ENCODE measurements at regions not wholly inside any gene's neighbourhood (a gene's known extent, or its start where the extent isn't known, plus 50 kb on each side); places are given as distances from the start of the nearest gene placed in this dataset.

GRCh38 chr2:35787302-35788031, 568.1 kb upstream of the CRIM1 start:
- BruUV-seq (replicated peaks), result no TSS peak
- CTCF ChIA-PET (ENCODE audit: unreplicated experiment), result no interaction called here
- H4K20me1 ChIP-seq (ENCODE audit: insufficient read depth, low read length), result no peaks in the 10 kb centered on the region

GRCh38 chr2:35785564-35785963, 570.0 kb upstream of the CRIM1 start:
- POLR2A ChIA-PET, result interaction anchor here (1.4 kb wide), 1 partner anchor 8 kb away, joined by 7 read pairs; no protein-coding TSS in a partner anchor
- no peak for DNase-seq (ENCODE audit: low spot score)
- no TSS peak for BruUV-seq (replicated peaks)
- Histone ChIP-seq H3K9me3 (ENCODE audit: low read length) (no peaks in the 10 kb centered on the region), H3K36me3 (ENCODE audit: insufficient read depth, low read length) (no peaks in the 10 kb centered on the region), H3K4me1 (ENCODE audit: insufficient read depth, low read length, poor library complexity, severe bottlenecking) (no peaks in the 10 kb centered on the region), H3K27ac (ENCODE audit: low read depth, low read length, poor library complexity, severe bottlenecking) (no peak overlapping the region), H4K20me1 (ENCODE audit: insufficient read depth, low read length) (no peaks in the 10 kb centered on the region), H3K9me2 (ENCODE audit: insufficient read depth, low read length) (no peaks in the 10 kb centered on the region), H3K4me3 (ENCODE audit: low read depth, low read length, poor library complexity, severe bottlenecking) (no peak overlapping the region), H3K79me2 (ENCODE audit: insufficient read depth, low read depth, low read length) (no peaks in the 10 kb centered on the region), H3K4me2 (ENCODE audit: low read length) (no peak overlapping the region), H2AFZ (ENCODE audit: low read length) (no peak overlapping the region)
- intact Hi-C loops (cut with micrococcal nuclease; ENCODE audit: unreplicated experiment), result no loop called here
- no peak for TF ChIP-seq EZH2phosphoT487 (IDR thresholded peaks at IDR 0.05; ENCODE audit: borderline replicate concordance, low read depth, low read length)
- TF ChIP-seq CTCF (conservative IDR thresholded peaks at IDR 0.05; ENCODE audit: low read length), result no peak
- CTCF ChIA-PET (ENCODE audit: unreplicated experiment), result no interaction called here

More at GRCh38 chr2:35787302-35788031, 568.1 kb upstream of the CRIM1 start:
- H3K79me2 ChIP-seq (ENCODE audit: insufficient read depth, low read depth, low read length), result no peaks in the 10 kb centered on the region
- no peak overlapping the region for H3K27ac ChIP-seq (ENCODE audit: low read depth, low read length, poor library complexity, severe bottlenecking)
- intact Hi-C loops (cut with micrococcal nuclease; ENCODE audit: unreplicated experiment), result no loop called here
- POLR2A ChIA-PET, result interaction anchor here (0.6 to 1.1 kb wide), 5 partner anchors 8 to 39 kb away, joined by 3 to 6 read pairs (median 3); no protein-coding TSS in a partner anchor
- H3K36me3 ChIP-seq (ENCODE audit: insufficient read depth, low read length), result no peaks in the 10 kb centered on the region
- no peaks in the 10 kb centered on the region for H3K9me3 ChIP-seq (ENCODE audit: low read length)
- no peak overlapping the region for H3K4me2 ChIP-seq (ENCODE audit: low read length)
- H3K4me3 ChIP-seq (ENCODE audit: low read depth, low read length, poor library complexity, severe bottlenecking), result no peak overlapping the region
- no peaks in the 10 kb centered on the region for H3K4me1 ChIP-seq (ENCODE audit: insufficient read depth, low read length, poor library complexity, severe bottlenecking)
- no peak overlapping the region for H2AFZ ChIP-seq (ENCODE audit: low read length)
- DNase-seq (ENCODE audit: low spot score), result peak; percentile 9
- TF ChIP-seq CTCF (conservative IDR thresholded peaks at IDR 0.05; ENCODE audit: low read length) (no peak), EZH2phosphoT487 (IDR thresholded peaks at IDR 0.05; ENCODE audit: borderline replicate concordance, low read depth, low read length) (no peak)
- no peaks in the 10 kb centered on the region for H3K9me2 ChIP-seq (ENCODE audit: insufficient read depth, low read length)

- POLR2A ChIA-PET, result interaction anchor here (0.5 kb wide), 1 partner anchor 1464 kb away, joined by 3 read pairs; no protein-coding TSS in a partner anchor
Observed at GRCh38 chr2:35784777-35785176, 570.8 kb upstream of the CRIM1 start.

More at GRCh38 chr2:35784777-35785176, 570.8 kb upstream of the CRIM1 start:
- TF ChIP-seq CTCF (conservative IDR thresholded peaks at IDR 0.05; ENCODE audit: low read length), result no peak
- no peak for TF ChIP-seq EZH2phosphoT487 (IDR thresholded peaks at IDR 0.05; ENCODE audit: borderline replicate concordance, low read depth, low read length)
- no peaks in the 10 kb centered on the region for H3K36me3 ChIP-seq (ENCODE audit: insufficient read depth, low read length)
- no peaks in the 10 kb centered on the region for H3K9me3 ChIP-seq (ENCODE audit: low read length)
- CTCF ChIA-PET (ENCODE audit: unreplicated experiment), result no interaction called here
- H3K4me3 ChIP-seq (ENCODE audit: low read depth, low read length, poor library complexity, severe bottlenecking), result no peak overlapping the region
- intact Hi-C loops (cut with micrococcal nuclease; ENCODE audit: unreplicated experiment), result no loop called here
- no peak overlapping the region for H3K4me2 ChIP-seq (ENCODE audit: low read length)
- H3K9me2 ChIP-seq (ENCODE audit: insufficient read depth, low read length), result no peaks in the 10 kb centered on the region
- no peak overlapping the region for H2AFZ ChIP-seq (ENCODE audit: low read length)
- no peak overlapping the region for H3K27ac ChIP-seq (ENCODE audit: low read depth, low read length, poor library complexity, severe bottlenecking)
- no peaks in the 10 kb centered on the region for H3K79me2 ChIP-seq (ENCODE audit: insufficient read depth, low read depth, low read length)
- H3K4me1 ChIP-seq (ENCODE audit: insufficient read depth, low read length, poor library complexity, severe bottlenecking), result no peaks in the 10 kb centered on the region
- H4K20me1 ChIP-seq (ENCODE audit: insufficient read depth, low read length), result no peaks in the 10 kb centered on the region
- no peak for DNase-seq (ENCODE audit: low spot score)
- BruUV-seq (replicated peaks), result no TSS peak

Data from OCI-LY7 (cell line).